ENCODE measurements at regions not wholly inside any gene's neighbourhood (a gene's known extent, or its start where the extent isn't known, plus 50 kb on each side); places are given as distances from the start of the nearest gene placed in this dataset.

DNA sequence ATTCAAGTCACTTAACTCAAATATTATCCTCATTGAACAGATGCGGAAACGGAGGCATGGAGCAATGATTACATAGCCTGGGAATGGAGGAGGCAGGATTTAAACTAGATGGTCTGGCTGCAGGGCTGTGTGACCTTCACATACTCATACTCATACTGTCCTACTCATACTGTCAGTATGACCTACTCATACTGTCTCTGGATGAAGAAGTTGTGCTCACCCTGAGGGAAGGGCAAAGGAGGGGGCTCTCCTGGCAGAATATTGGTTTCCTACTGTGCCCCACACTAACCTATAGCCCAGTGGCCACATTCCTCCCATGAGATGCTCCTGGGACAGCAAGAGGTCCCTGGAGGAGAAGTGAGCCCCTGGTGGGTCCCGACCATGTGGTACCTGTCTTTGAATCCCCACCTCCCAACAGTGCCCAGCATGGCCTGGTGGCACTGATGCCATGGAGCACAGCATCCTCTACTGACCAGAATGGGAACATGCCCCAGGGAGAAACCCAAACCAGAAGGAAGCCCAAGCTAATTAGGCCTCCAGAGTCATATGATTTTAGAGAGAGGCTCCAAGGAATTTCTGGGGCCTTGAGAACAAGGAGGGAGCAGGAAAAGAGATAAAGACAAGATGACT, 197.3 kb upstream of the SDK2 start:
- TF ChIP-seq, protein P1, sequence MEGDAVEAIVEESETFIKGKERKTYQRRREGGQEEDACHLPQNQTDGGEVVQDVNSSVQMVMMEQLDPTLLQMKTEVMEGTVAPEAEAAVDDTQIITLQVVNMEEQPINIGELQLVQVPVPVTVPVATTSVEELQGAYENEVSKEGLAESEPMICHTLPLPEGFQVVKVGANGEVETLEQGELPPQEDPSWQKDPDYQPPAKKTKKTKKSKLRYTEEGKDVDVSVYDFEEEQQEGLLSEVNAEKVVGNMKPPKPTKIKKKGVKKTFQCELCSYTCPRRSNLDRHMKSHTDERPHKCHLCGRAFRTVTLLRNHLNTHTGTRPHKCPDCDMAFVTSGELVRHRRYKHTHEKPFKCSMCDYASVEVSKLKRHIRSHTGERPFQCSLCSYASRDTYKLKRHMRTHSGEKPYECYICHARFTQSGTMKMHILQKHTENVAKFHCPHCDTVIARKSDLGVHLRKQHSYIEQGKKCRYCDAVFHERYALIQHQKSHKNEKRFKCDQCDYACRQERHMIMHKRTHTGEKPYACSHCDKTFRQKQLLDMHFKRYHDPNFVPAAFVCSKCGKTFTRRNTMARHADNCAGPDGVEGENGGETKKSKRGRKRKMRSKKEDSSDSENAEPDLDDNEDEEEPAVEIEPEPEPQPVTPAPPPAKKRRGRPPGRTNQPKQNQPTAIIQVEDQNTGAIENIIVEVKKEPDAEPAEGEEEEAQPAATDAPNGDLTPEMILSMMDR (IDR thresholded peaks at IDR 0.05), result no peak
- TF ChIP-seq POLR2A (IDR thresholded peaks at IDR 0.05), result no peak

Measured in breast epithelium (tissue), 3 donors.